ENCODE measurements at regions not wholly inside any gene's neighbourhood (a gene's known extent, or its start where the extent isn't known, plus 50 kb on each side); places are given as distances from the start of the nearest gene placed in this dataset.

- H3K4me3 Mint-ChIP-seq (ENCODE audit: low read depth, unreplicated experiment) = no peak overlapping the region
- no peaks in the 10 kb centered on the region for H3K36me3 Mint-ChIP-seq (ENCODE audit: insufficient read depth, unreplicated experiment)
- TF ChIP-seq CTCF (IDR thresholded peaks at IDR 0.05; ENCODE audit: unreplicated experiment) = no peak
- no peaks in the 10 kb centered on the region for H3K4me1 Mint-ChIP-seq (ENCODE audit: low read depth, unreplicated experiment)
- no peak overlapping the region for H3K27ac Mint-ChIP-seq (ENCODE audit: unreplicated experiment)
- intact Hi-C loops (cut with micrococcal nuclease; ENCODE audit: unreplicated experiment) = no loop called here
- DNase-seq = no peak
- H3K27me3 Mint-ChIP-seq (ENCODE audit: unreplicated experiment) = no peaks in the 10 kb centered on the region
- no TSS peak for BruUV-seq (replicated peaks)
- CTCF ChIA-PET = interaction anchor here (0.7 kb wide), 1 partner anchor 18 kb away, joined by 5 read pairs; no protein-coding TSS in a partner anchor
- no peaks in the 10 kb centered on the region for H3K9me3 Mint-ChIP-seq (ENCODE audit: low read depth, unreplicated experiment)
These were observed 196.6 kb upstream of the HEY2 start for GRCh38 chr6:125552819-125553218.

GRCh38 chr6:125554456-125554855, 195.0 kb upstream of the HEY2 start:
- TF ChIP-seq CTCF (IDR thresholded peaks at IDR 0.05; ENCODE audit: unreplicated experiment) = no peak
- no peaks in the 10 kb centered on the region for H3K9me3 Mint-ChIP-seq (ENCODE audit: low read depth, unreplicated experiment)
- H3K4me3 Mint-ChIP-seq (ENCODE audit: low read depth, unreplicated experiment) = no peak overlapping the region
- DNase-seq = no peak
- no peaks in the 10 kb centered on the region for H3K27me3 Mint-ChIP-seq (ENCODE audit: unreplicated experiment)
- no peaks in the 10 kb centered on the region for H3K4me1 Mint-ChIP-seq (ENCODE audit: low read depth, unreplicated experiment)
- no TSS peak for BruUV-seq (replicated peaks)
- intact Hi-C loops (cut with micrococcal nuclease; ENCODE audit: unreplicated experiment) = no loop called here
- H3K27ac Mint-ChIP-seq (ENCODE audit: unreplicated experiment) = no peak overlapping the region
- CTCF ChIA-PET = no interaction called here
- H3K36me3 Mint-ChIP-seq (ENCODE audit: insufficient read depth, unreplicated experiment) = no peaks in the 10 kb centered on the region

- no peak overlapping the region for H3K27ac Mint-ChIP-seq (ENCODE audit: unreplicated experiment)
- no TSS peak for BruUV-seq (replicated peaks)
- H3K9me3 Mint-ChIP-seq (ENCODE audit: low read depth, unreplicated experiment) = no peaks in the 10 kb centered on the region
- H3K4me1 Mint-ChIP-seq (ENCODE audit: low read depth, unreplicated experiment) = no peaks in the 10 kb centered on the region
- CTCF ChIA-PET = interaction anchor here (0.7 to 0.9 kb wide), 2 partner anchors 9 to 77 kb away, joined by 3 to 5 read pairs; no protein-coding TSS in a partner anchor
- TF ChIP-seq CTCF (IDR thresholded peaks at IDR 0.05; ENCODE audit: unreplicated experiment) = no peak
- no peaks in the 10 kb centered on the region for H3K27me3 Mint-ChIP-seq (ENCODE audit: unreplicated experiment)
- intact Hi-C loops (cut with micrococcal nuclease; ENCODE audit: unreplicated experiment) = no loop called here
- H3K36me3 Mint-ChIP-seq (ENCODE audit: insufficient read depth, unreplicated experiment) = no peaks in the 10 kb centered on the region
- no peak for DNase-seq
- no peak overlapping the region for H3K4me3 Mint-ChIP-seq (ENCODE audit: low read depth, unreplicated experiment)
These were observed 191.1 kb upstream of the HEY2 start for GRCh38 chr6:125558241-125558843.

GRCh38 chr6:125558907-125559306, 190.5 kb upstream of the HEY2 start:
- CTCF ChIA-PET = interaction anchor here (0.9 kb wide), 1 partner anchor 10 kb away, joined by 3 read pairs; no protein-coding TSS in a partner anchor
- Mint-ChIP-seq H3K4me1 (ENCODE audit: low read depth, unreplicated experiment) (no peaks in the 10 kb centered on the region), H3K4me3 (ENCODE audit: low read depth, unreplicated experiment) (no peak overlapping the region), H3K9me3 (ENCODE audit: low read depth, unreplicated experiment) (no peaks in the 10 kb centered on the region), H3K36me3 (ENCODE audit: insufficient read depth, unreplicated experiment) (no peaks in the 10 kb centered on the region), H3K27me3 (ENCODE audit: unreplicated experiment) (no peaks in the 10 kb centered on the region), H3K27ac (ENCODE audit: unreplicated experiment) (no peak overlapping the region)
- DNase-seq = no peak
- BruUV-seq (replicated peaks) = no TSS peak
- intact Hi-C loops (cut with micrococcal nuclease; ENCODE audit: unreplicated experiment) = no loop called here
- TF ChIP-seq CTCF (IDR thresholded peaks at IDR 0.05; ENCODE audit: unreplicated experiment) = no peak

All from Calu3 (cell line).